ENCODE measurements at regions not wholly inside any gene's neighbourhood (a gene's known extent, or its start where the extent isn't known, plus 50 kb on each side); places are given as distances from the start of the nearest gene placed in this dataset.
"Not testable (repeated sequence)": the region's sequence is repeated elsewhere in the genome, so short reads cannot be mapped to it uniquely, and the experiment has no call there.

DNA sequence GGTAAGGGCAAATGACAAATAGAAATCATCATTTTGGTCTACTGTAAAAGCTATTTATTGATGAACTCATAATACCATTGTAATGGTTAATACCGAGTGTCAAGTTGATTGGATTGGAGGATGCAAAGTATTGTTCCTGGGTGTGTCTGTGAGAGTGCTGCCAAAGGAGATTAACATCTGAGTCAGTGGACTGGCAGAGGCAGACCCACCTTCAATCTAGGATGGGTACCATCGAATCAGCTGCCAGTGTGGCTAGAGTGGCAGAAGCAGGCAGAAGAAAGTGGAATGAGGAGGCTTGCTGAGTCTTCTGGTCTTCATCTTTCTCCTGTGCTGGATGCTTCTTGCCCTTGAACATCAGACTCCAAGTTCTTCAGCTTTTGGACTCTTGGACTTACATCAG, 2092.2 kb upstream of the RAG2 start:
- FAIRE-seq; H3K36me3 ChIP-seq (ENCODE audit: control insufficient read depth in 2 of 2, insufficient read depth in 2 of 2, low read length in 1 of 2); H3K4me1 ChIP-seq (ENCODE audit: control insufficient read depth, insufficient read depth, low read length); H3K4me2 ChIP-seq (ENCODE audit: control insufficient read depth, insufficient read depth); H2AFZ ChIP-seq (ENCODE audit: control insufficient read depth, low read depth, low read length); H3K79me2 ChIP-seq (ENCODE audit: control insufficient read depth, insufficient read depth, low read length); SMC1A ChIA-PET (ENCODE audit: uncharacterized antibody, unreplicated experiment); intact Hi-C loops (cut with micrococcal nuclease; ENCODE audit: unreplicated experiment); ATAC-seq; H3K9ac ChIP-seq (ENCODE audit: control insufficient read depth, insufficient read depth, low read length); DNase-seq (ENCODE audit: low read depth, low spot score); CTCF ChIA-PET; BruUV-seq (replicated peaks); POLR2A ChIA-PET; H3K27me3 ChIP-seq (replicated peaks in 1 of 2; ENCODE audit: control insufficient read depth in 2 of 2, insufficient read depth in 2 of 2, low read length in 1 of 2); RAD21 ChIA-PET (ENCODE audit: unreplicated experiment); H3K27ac ChIP-seq (ENCODE audit: control insufficient read depth, insufficient read depth); H3K9me3 ChIP-seq (replicated peaks; ENCODE audit: control insufficient read depth, insufficient read depth, low read length); H3K4me3 ChIP-seq; H4K20me1 ChIP-seq (ENCODE audit: control insufficient read depth, insufficient read depth); in situ Hi-C loops (cut with MboI): not testable (repeated sequence)
- WGBS (ENCODE audit: insufficient coverage, insufficient replicate concordance, low lambda C conversion rate, missing lambda C conversion rate): 25% methylated on average over 2 of the region's 2 CpGs

DNA sequence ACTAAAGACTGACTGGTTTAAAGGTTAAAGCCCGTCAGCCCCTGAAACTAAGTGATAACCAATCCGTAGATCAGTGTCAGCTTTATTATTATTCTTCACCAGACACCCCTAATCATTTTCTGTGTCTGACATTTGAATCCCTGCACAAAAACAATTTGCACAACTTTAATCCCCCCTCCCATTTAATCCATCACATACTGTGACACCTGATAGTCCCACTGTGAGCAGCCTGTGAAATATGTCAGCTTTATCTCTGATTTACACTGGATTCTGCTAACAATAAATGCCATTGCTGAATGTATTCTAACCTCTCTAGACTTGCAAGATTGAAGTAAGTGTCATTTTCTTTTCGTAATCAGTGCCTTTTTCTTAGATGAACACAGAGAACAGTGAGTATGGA, 2089.0 kb upstream of the RAG2 start:
- in situ Hi-C loops (cut with MboI): no loop called here
- Histone ChIP-seq H3K4me3 (no peak overlapping the region), H3K27ac (ENCODE audit: control insufficient read depth, insufficient read depth) (no peak overlapping the region), H3K4me1 (ENCODE audit: control insufficient read depth, insufficient read depth, low read length) (no peaks in the 10 kb centered on the region), H3K9ac (ENCODE audit: control insufficient read depth, insufficient read depth, low read length) (no peak overlapping the region), H3K9me3 (replicated peaks; ENCODE audit: control insufficient read depth, insufficient read depth, low read length) (no peaks in the 10 kb centered on the region), H4K20me1 (ENCODE audit: control insufficient read depth, insufficient read depth) (no peaks in the 10 kb centered on the region), H3K27me3 (replicated peaks in 1 of 2; ENCODE audit: control insufficient read depth in 2 of 2, insufficient read depth in 2 of 2, low read length in 1 of 2) (no peaks in the 10 kb centered on the region), H2AFZ (ENCODE audit: control insufficient read depth, low read depth, low read length) (no peak overlapping the region), H3K79me2 (ENCODE audit: control insufficient read depth, insufficient read depth, low read length) (no peaks in the 10 kb centered on the region), H3K4me2 (ENCODE audit: control insufficient read depth, insufficient read depth) (no peak overlapping the region), H3K36me3 (ENCODE audit: control insufficient read depth in 2 of 2, insufficient read depth in 2 of 2, low read length in 1 of 2) (no peaks in the 10 kb centered on the region)
- DNase-seq (ENCODE audit: low read depth, low spot score) (no peak), FAIRE-seq (no peak), ATAC-seq (no peak)
- BruUV-seq (replicated peaks): no TSS peak
- TF ChIP-seq BRCA1 (IDR thresholded peaks at IDR 0.05; ENCODE audit: low read depth, low read length) (no peak), ZNF384 (IDR thresholded peaks at IDR 0.05; ENCODE audit: borderline replicate concordance, low read depth, low read length) (no peak), NFYA (IDR thresholded peaks at IDR 0.05; ENCODE audit: borderline replicate concordance, low read depth, low read length) (no peak), NRF1 (conservative IDR thresholded peaks at IDR 0.05; ENCODE audit: low read depth, low read length) (no peak), SRF (IDR thresholded peaks at IDR 0.05; ENCODE audit: low read depth in 2 of 2, low read length in 2 of 2) (no peak)
- intact Hi-C loops (cut with micrococcal nuclease; ENCODE audit: unreplicated experiment): no loop called here
- WGBS (ENCODE audit: insufficient coverage, insufficient replicate concordance, low lambda C conversion rate, missing lambda C conversion rate): 6% methylated on average over 3 of the region's 3 CpGs
- ChIA-PET POLR2A (no interaction called here), SMC1A (ENCODE audit: uncharacterized antibody, unreplicated experiment) (no interaction called here), CTCF (no interaction called here), RAD21 (ENCODE audit: unreplicated experiment) (no interaction called here)

Data from GM12878 (cell line).